NAMALWA (cell line): ENCODE measurements at regions not wholly inside any gene's neighbourhood (a gene's known extent, or its start where the extent isn't known, plus 50 kb on each side); places are given as distances from the start of the nearest gene placed in this dataset.
"Not testable (repeated sequence)": the region's sequence is repeated elsewhere in the genome, so short reads cannot be mapped to it uniquely, and the experiment has no call there.

Source experiments
- DNase-seq: peaks from one replicate; pipeline ENCODE4 v3.0.0-alpha.2; 2015; ENCODE audit warnings: low spot score

DNA sequence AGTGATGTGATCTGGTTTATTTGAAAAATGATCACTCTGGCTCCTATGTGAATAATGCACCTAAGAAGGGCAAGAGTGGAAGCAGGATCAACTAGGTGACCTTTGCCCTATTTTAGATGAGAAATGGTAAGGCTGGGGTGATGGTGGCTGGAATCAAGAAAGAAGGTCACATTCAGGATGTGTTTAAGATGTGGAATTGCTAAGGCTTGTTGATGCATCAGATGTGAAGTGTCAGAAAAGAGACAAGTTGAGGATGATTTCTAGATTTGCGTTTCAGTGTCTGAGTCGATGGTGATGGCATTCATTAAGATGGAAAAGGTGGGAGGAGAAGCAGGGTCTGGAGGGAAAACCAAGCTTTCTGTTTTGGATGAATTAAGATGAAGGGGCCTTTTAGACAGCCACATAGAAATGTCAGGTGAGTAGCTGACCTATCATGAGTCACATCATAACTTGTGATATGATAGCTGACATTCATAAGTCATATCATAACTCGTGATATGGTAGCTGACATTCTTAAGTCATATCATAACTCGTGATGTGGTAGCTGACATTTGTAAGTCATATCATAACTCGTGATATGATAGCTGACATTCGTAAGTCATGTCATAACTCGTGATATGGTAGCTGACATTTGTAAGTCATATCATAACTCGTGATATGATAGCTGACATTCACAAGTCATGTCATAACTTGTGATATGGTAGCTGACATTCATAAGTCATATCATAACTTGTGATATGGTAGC lies 101.2 kb upstream of the SEC11C start:
- DNase-seq, result no peak

DNA sequence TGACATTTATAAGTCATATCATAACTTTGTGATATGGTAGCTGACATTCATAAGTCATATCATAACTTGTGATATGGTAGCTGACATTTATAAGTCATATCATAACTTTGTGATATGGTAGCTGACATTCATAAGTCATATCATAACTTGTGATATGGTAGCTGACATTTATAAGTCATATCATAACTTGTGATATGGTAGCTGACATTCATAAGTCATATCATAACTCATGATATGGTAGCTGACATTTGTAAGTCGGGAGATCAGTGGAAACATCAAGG lies 100.7 kb upstream of the SEC11C start:
- not testable (repeated sequence) for DNase-seq

DNA sequence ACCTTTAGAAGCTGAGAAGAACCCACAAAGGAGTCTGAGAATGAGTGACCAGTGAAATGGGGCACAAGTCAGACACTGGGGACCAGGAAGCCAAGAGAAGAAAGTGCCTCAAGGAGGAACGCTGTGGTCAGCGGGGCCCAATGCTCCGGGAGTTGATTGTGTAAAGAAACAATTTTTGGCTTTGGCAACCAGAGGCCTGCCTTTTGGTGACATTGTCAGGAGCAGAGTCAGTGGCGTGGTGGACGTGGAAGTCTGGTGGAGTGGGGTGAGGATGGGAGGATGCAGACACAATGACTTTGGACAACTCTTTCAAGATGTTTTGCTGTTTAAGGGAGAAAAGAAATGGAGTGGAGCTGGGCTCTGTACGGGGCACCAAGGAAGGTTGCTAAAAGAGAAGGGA lies 100.2 kb upstream of the SEC11C start:
- no peak for DNase-seq

DNA sequence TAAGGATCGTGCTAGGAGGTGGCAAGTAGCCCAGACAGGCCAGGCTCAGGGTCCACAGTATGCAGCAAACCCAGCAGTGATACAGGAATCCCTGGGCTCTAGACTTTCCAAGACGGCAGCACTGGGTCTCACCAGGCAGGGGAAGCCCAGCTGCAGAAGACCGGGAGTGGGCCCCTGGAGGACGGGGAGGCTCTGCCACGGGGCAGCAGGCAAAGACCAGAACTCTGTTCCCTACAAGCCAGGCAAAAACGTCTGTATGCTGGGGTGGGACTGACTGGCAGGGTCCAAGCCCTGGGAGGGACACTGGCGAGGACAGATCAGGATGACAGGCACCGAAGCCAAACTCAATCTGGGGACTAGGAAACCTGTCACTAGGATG lies 98.9 kb upstream of the SEC11C start:
- no peak for DNase-seq

DNA sequence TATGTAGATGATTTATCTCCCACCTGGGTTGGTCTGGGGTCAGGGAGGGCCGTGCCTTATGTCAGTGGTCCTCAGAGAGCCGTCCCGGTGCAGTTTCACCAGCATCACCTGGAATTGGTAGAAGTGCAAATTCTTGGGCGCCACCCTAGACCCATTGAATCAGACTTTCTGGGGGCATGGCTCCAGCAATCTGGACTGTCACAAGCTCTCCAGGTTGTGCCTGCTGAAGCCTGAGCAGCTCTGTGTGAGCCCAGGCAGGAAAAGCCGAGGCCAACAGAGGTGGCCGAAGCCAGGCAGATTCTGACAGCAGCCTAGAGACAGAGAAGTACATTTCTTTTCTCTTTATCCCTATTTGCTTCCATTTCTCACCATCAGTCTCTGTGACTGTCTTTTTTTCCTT lies 98.4 kb upstream of the SEC11C start:
- no peak for DNase-seq

DNA sequence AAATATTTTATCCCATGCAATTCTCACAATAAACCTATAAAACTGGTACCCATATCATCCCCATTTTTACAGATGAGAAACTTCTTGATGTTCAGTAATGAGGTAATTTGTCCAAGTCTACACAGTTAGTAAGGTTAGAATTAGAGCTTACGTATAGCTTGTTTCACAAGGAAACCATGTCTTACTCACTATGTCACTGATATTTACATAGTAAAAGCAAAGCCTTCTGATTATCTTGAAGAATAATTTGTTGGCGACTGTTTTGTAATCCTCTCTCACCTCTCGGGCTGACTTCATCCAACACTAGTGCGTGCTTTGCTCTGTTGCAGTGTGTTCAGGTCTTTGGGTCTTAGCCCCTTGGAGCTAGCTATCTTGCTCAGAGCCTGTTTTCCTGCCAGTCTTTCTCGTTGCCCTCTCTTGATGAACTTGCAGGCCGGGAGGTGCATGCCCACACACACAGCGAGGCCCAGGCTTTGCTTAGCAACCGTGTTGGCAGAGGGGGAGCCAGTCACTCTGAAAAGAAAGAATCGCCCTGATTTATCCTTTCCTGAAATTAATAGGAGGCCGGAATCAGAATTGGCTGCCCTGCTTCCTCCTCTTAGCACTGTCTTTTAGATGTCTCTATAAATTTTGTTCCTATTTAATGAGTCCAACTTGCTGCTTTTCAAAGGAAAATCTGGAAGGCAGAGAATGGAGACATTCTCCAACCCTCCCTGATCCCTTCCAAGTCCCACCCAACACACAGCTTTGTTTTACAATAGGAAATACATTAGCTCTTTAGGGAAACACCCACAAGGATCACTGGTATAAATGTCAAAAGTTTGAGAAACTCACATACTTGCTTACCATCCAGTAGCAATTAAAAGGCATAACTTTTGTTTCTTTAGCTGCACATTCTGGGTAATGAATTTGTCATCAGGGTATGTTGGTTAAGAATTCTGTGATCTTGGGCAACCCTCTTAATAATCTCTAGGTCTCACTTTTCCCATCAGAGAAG lies 97.6 kb upstream of the SEC11C start:
- DNase-seq, result no peak

DNA sequence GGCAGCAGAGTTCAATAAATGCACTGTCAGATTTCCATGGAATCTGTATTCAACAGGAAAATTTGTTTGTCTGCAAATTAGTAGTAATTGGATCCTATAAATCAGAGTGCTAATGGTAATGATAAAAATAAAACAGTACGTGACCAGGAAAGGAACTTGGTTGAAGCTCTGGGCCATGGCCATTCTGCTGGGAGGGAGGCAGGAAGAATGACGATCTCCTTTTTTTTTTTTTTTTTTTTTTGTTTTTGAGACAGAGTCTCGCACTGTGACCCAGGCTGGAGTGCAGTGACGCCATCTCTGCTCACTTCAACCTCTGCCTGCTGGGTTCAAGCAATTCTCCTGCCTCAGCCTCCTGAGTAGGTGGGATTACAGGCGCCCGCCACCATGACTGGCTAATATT lies 94.8 kb upstream of the SEC11C start:
- DNase-seq, result no peak

DNA sequence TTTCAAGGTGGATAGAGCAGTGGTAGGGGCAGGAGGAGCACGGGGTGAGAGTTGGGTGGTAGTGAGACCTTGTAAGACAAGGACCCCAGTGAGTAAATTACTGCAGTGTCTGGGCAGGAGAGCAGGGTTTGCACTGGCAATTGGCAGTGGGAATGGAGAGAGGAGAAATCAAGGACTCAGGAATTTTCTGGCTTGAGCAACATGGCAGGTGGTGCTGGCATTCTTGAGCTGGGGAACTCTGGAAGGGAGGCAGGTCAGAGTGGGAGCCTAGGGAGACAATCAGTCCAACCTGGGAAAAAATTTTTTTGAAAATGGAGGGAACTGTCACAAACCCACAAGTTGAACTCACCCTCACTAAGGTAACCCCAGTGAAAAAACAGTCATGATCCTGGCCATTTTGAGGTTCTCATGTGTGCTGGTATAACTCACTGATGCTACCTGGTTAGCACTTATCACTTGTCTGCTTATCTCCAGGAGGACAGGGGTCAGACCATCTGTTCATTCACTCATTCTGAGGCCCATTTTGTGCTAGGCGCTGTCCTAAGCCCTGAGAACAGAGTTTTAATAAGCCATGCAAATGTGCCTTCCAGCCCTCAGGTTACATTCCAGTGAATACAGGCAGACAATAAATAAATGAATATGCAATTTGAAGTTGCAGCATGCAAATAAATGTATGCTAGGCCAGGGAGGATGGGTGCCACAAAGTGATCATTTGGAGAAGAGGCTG lies 92.2 kb upstream of the SEC11C start:
- no peak for DNase-seq

DNA sequence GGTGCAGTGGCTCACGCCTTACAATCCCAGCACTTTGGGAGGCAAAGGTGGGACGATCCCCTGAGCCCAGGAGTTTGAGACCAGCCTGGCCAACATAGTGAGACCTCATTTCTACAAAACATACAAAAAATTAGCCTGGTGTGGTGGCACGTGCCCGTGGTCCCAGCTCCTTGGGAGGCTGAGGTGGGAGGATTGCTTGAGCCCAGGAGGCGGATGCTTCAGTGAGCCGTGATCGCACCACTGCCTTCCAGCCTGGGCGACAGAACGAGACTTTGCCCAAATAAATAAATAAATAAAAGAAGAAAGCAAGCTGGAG lies 91.7 kb upstream of the SEC11C start:
- no peak for DNase-seq

DNA sequence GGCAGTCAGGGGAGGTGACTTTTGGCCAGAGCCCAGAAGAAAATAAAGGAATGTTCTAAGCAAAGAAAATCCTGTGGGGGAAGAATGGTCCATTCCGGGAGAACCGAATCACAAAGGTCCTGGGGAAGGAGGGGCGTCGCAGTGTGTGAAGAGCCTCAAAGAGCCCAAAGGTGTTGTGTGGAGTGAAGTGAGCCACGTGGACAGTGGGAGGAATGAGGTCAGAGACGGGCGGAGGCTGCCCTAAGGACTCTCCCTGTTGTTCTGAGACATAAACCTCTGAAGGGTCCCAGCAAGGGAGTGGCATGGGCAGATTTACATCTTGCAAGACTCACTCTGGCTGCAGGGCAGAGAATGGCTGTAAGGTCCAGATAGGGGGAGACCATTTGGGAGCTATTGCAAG lies 91.3 kb upstream of the SEC11C start:
- no peak for DNase-seq

DNA sequence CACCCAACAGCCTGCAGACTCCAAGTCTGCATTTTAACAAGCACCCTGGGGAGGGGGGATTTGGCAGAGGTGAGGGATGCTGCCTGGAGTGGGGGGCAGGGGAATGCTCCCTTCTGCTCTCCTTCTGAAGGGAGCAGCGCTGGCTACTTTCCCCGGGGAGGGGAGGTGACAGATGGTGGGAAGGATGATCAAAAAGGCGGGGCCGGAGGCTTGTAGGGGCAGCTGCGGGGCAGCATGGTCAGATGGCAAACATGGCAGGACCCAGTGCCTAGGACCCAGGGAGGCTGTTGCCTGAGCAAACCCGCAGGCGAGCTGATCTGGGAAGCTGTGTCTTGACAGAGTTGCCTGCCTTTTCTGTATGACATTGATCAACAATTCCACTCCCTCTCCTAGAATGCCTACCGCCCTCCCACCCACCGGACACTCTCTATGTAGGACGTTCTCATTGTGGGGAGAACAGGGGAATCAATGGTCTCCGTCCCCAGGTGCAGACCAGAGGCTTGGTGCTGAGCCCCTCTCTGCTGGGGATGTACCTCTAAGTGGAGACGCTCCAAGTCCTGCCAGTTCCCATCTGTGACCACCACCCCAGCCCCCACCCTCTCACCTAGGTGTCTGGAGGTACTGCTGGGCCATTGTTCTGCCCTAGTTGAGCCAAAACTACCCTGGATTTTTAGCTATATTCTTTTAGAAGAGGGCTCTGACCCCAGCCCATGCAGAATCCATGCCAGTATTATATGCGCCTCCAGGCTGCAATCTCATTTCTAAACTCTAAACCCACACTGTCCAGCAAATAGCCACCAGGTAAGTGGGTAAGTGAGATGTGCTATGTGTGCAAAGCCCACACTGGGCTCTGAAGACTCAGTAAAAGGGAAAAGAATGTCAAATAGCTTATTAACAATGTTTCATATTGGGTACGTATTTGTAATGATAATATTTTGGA lies 89.7 kb upstream of the SEC11C start:
- no peak for DNase-seq

DNA sequence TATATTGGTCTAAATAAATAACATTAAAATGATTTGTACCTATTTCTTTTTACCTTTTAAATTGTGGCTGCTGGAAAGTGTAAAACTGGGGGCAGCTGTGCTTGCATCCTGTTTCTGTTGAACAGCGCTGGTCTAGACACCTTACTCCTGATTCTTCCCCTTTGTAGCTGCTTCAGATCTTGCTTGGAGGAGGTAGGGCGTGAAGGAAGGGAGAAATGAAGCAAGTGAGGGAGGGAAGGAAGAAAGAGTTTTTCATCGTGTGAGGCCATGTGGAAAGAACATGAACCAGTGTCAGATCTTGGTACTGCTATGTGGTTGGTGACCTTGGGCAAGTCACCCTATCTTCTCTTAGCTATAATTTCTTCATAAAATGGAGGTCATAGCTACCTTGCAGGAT lies 89.0 kb upstream of the SEC11C start:
- peak; percentile 26 for DNase-seq

DNA sequence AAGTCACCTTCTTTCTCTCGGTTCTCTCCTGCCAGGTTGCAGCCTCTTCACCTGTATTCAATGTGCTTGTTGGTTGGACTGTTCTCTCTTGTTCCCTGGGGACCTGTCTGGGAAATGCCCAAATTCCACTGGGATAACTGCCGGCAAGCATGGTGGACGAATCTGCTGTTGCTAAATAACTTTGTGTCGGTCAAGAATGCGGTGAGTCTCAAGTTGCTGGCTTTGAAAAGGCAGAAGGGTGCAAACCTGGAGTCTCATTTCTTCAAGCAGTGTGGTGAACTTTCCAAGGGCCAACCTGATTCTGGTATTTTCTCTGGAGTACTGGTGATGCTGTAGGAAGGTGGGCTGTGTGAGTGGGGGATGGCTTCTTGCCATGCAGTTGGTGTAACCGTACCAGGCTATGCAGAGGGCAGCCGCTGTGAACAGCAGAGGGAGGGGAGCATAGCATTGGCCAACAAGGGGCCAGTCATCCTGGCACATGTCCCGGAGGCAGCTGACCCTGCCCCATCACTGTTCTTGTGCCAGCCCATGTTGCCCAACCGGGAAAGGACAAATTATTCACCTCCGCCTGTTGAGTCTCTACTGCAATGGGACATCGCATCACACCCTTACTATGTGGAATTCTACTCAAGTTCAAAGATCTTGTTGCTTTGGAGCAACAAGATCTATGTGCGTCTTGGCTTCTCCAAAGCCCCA lies 88.1 kb upstream of the SEC11C start:
- no peak for DNase-seq

DNA sequence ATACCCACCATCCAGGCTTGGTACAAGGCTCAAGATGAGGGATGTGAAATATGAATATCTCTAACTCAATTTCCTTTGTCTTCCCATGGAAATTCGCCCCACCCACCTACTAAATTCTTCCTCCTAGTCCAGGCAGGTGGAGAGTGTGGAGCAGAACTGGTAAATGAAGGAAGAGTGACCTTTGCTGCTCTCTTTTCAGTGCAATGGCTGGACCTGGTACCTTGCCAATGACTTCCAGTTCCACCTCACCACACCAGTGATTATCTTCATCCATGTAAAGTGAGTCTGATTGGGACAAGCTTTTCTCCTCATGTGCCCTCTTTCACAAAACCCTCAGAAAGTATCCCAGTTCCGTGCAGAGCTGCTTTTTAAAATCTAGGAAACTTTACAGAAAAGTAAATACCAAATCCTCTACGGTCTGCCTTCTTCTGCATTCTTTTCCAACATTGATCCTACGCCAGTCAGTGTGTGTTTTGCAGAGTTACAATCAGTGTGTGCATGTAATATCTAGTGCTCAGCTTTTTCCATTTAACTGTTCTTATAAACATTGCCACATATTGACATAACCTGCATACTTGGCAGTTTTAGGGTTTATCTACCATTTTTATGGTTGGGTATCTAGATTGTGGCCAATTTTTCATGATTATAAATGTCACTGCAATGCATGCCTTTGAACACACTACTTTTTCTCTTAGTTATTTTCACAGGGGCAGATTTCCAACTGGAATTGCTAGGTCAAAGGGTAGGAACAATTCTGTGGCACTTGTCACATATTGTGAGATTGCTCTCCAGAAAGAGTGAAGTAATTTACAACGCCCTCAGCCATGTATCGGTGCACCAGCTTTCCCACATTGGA lies 86.5 kb upstream of the SEC11C start:
- no peak for DNase-seq

DNA sequence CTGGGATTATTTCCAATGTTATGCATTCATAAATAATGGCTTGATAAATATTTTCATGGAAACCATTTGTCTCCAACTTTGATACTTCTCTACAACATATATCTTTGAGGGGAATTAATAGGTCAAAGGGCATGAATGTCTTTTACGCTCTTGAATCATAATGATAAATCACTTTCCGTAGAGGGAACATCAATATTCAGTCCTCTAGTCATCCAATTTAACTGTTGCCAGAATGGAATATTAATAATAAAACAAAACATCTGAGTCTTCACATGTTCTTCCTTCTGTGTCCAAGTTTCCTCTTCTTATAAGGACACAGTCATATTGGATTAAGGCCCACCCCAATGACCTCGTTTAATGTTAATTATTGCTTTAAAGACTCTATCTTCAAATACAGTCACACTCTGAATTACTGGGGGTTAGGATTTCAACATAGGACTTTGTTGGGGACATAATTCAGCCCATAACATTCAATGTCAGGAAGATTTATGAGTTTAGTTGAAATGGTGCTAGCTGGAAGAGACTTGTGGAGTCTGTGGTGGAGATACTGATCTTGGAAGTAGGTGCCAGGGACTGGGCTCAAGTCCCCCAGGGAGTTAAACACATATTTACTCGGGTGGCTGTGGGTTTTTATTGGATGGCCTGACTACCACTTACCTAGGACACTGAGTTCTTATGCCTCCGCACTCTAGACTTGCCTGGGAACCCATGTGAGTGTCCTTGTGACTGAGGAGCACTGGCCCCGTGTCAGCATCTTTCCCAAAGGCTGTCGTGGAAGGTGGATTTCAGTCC lies 85.0 kb upstream of the SEC11C start:
- DNase-seq, result no peak

DNA sequence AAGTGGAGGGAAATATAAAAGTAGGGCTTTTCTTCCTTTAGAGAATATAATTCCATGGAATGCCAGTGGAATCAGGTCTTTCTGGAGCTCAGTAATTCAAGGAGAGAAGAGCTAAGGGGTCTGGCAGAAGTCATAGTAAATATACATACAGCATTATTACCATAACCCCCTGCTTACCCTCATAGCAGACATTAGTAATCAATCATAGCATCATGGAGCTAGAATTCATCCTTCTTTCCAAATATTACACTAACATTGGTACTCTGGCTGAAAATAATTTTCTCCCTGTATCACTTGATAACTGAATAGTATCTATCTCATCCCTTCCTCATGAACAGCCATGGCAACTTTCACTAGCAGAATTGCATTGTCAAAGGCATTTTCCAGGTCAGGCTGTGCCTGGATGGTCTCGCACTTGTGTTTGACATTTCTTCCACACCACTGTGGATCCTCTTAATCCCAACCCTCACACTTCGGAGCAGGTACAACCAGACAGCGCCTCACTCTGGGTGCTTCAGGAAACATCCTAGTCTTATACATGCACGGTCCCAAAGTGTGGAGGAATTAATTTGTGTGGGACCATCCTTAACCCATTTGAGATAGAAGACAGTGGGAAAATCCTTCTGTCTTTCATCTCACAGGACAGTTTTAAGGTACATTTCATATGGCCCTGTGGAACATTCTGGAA lies 84.2 kb upstream of the SEC11C start:
- DNase-seq, result no peak

DNA sequence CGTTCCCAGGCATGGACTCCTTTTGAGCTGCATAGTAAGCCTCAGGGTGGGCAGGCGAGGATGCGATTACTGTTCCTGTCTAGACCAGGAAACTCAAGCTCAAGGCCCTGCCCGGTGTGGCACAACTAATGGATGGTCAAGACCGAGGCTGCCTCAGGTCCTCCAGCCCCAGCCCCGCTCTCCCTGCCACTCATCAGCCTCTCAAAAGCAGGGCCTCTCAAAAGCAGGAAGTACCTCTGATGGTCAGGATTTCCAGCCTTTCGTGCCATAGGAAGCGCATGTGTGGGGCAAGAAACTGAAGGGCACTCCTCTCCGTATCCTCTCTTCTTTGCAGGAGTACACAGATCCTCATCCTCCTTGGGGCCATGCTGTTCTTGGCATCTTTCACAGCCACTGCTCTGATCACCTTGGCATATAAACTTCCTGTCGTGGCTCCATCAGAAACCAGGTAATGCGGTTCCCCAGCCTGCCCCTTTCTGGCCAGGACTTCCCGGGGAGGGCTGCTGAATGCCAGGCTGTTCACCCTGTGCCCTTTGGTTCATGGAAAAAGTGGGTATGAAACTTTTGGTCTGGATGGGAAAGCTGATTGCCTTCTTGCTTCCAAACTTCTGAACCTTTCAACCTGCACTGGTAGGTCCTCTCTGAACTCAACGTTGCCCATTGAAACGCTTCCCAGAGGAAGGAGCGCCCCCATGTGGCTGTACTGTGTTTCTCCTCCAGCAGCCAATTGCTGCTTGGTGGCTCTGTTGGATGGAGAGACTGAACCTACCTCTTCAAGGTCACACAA lies 82.8 kb upstream of the SEC11C start:
- DNase-seq, result peak; percentile 91

DNA sequence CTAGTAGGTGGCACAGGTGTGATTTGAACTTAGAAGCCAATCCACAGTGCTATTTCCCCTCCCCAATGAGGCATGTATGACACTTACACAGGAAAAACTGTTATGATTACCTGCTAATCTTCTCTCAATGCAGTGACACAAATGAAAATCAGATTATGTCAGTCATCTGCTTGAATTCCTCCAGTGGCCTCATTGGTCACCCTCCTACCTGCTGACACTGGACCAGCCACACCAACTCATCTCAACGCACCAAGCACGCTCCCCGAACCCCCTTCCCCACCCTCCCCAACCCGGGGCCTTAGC lies 82.2 kb upstream of the SEC11C start:
- no peak for DNase-seq
